H54 (cell line): ENCODE measurements at regions not wholly inside any gene's neighbourhood (a gene's known extent, or its start where the extent isn't known, plus 50 kb on each side); places are given as distances from the start of the nearest gene placed in this dataset.

Experiments
- DNase-seq: peaks from one replicate; pipeline ENCODE4 v3.0.0; 2011; ENCODE audit warnings: low spot score, mixed read lengths; ENCODE audit not compliant: insufficient read length
- FAIRE-seq: peaks from 3 replicates; lab custom pipeline; 2011; peaks lifted over from hg19 to GRCh38; lab: Jason Lieb, UNC
- POLR2A ChIP-seq: IDR thresholded peaks from 2 replicates; pipeline ENCODE4 v1.6.1; 2011; ENCODE audit warnings: low read depth, mild to moderate bottlenecking, low read length

- DNase-seq, result no peak
- FAIRE-seq, result no peak
- no peak for TF ChIP-seq POLR2A
Observed at GRCh38 chr3:5270666-5271371, 83.3 kb downstream of the EDEM1 start.

GRCh38 chr3:5271372-5271683 lies 83.8 kb downstream of the EDEM1 start:
- no peak for TF ChIP-seq POLR2A
- DNase-seq (no peak), FAIRE-seq (no peak)

- TF ChIP-seq POLR2A, result no peak
- no peak for FAIRE-seq
- no peak for DNase-seq
Observed at GRCh38 chr3:5272387-5272786, 84.9 kb downstream of the EDEM1 start.

- no peak for TF ChIP-seq POLR2A
- DNase-seq (no peak), FAIRE-seq (no peak)
Observed at GRCh38 chr3:5274091-5274490, 86.6 kb downstream of the EDEM1 start.

- FAIRE-seq, result no peak
- TF ChIP-seq POLR2A, result no peak
- no peak for DNase-seq
Observed at GRCh38 chr3:5275529-5275928, 88.0 kb downstream of the EDEM1 start.

- FAIRE-seq, result no peak
- TF ChIP-seq POLR2A, result no peak
- no peak for DNase-seq
Observed at GRCh38 chr3:5276934-5277333, 89.4 kb downstream of the EDEM1 start.

GRCh38 chr3:5277612-5278236 lies 90.2 kb downstream of the EDEM1 start:
- FAIRE-seq (no peak), DNase-seq (no peak)
- no peak for TF ChIP-seq POLR2A

GRCh38 chr3:5278666-5279065 lies 91.2 kb downstream of the EDEM1 start:
- TF ChIP-seq POLR2A, result no peak
- FAIRE-seq (no peak), DNase-seq (no peak)

- no peak for TF ChIP-seq POLR2A
- DNase-seq, result no peak
- no peak for FAIRE-seq
Observed at GRCh38 chr3:5282703-5283102, 95.2 kb downstream of the EDEM1 start.

- DNase-seq (no peak), FAIRE-seq (no peak)
- TF ChIP-seq POLR2A, result no peak
Observed at GRCh38 chr3:5285439-5285838, 97.9 kb downstream of the EDEM1 start.

- FAIRE-seq, result no peak
- TF ChIP-seq POLR2A, result no peak
Observed at GRCh38 chr3:5290915-5291314, 103.4 kb downstream of the EDEM1 start.

GRCh38 chr3:5292512-5292911 lies 105.0 kb downstream of the EDEM1 start:
- TF ChIP-seq POLR2A, result no peak
- DNase-seq (no peak), FAIRE-seq (no peak)

More at GRCh38 chr3:5290915-5291314, 103.4 kb downstream of the EDEM1 start:
- DNase-seq, result no peak

- DNase-seq (no peak), FAIRE-seq (no peak)
- TF ChIP-seq POLR2A, result no peak
Observed at GRCh38 chr3:5293207-5293606, 105.7 kb downstream of the EDEM1 start.

- DNase-seq (no peak), FAIRE-seq (no peak)
- no peak for TF ChIP-seq POLR2A
Observed at GRCh38 chr3:5294356-5294755, 106.8 kb downstream of the EDEM1 start.

GRCh38 chr3:5295191-5295690 lies 107.7 kb downstream of the EDEM1 start:
- no peak for TF ChIP-seq POLR2A
- DNase-seq (no peak), FAIRE-seq (no peak)
